HCT116 (cell line): ENCODE measurements at regions not wholly inside any gene's neighbourhood (a gene's known extent, or its start where the extent isn't known, plus 50 kb on each side); places are given as distances from the start of the nearest gene placed in this dataset.

Experiments used
- ATAC-seq: fragments of 200-7000 bp; cut with Tn5 transposase; 2 replicates; pipeline ENCODE4 v1.9.1; 2020; ENCODE audit warnings: mild to moderate bottlenecking, moderate library complexity
- BruUV-seq: library from RNA; stranded (reverse); fragments of 400-500 nt; replicated peaks from 2 replicates; lab custom pipeline; 2021; lab: Mats Ljungman, UMichigan
- CTCF ChIA-PET: fragments of 300-600 bp; sonication (Branson Sonifier 250); formaldehyde crosslinking; loops from one replicate; lab custom pipeline; 2021; ENCODE audit warnings: antibody characterized with exemption; lab: Charles Lee
- POLR2A ChIA-PET: fragments of 300-600, 350-600 bp; sonication (Branson Sonifier 250); formaldehyde crosslinking; loops from one replicate; lab custom pipeline; 2021; ENCODE audit warnings: antibody characterized with exemption; lab: Charles Lee
- RAD21 ChIA-PET, 2 experiments: fragments of 300-600 bp; sonication (Branson Sonifier 250); formaldehyde crosslinking; loops; one replicate each; lab custom pipeline; 2023; ENCODE audit warnings: low total read pairs in 2 of 2; ENCODE audit not compliant: uncharacterized antibody in 2 of 2, unreplicated experiment in 2 of 2, low non-redundant PET in 1 of 2; lab: Charles Lee
- DNase-seq: peaks from one replicate; pipeline ENCODE4 v3.0.0-alpha.2; 2010; ENCODE audit warnings: low read depth, low spot score
- H2AFZ ChIP-seq: fragments of 200-600 bp; shearing (Covaris generic), sonication (generic); 2 replicates; pipeline ENCODE4 v1.6.1; 2017; ENCODE audit warnings: low read depth, mixed run types, mixed read lengths, antibody characterized with exemption, low read length; ENCODE audit not compliant: poor library complexity, severe bottlenecking
- H3K27ac ChIP-seq: 2 replicates; pipeline ENCODE4 v1.5.1; 2012; ENCODE audit warnings: low read depth, low read length
- H3K27me3 ChIP-seq: fragments of 200-600 bp; sonication (generic); 2 replicates; pipeline ENCODE4 v1.6.1; 2016; ENCODE audit warnings: mixed run types, low read length, mixed read lengths; ENCODE audit not compliant: insufficient read depth
- H3K36me3 ChIP-seq, 2 experiments: fragments of 200-500 bp in 1 of 2; fragments of 200-600 bp in 1 of 2; sonication (Bioruptor generic) in 1 of 2; sonication (generic) in 1 of 2; 2 replicates each; pipeline versions ENCODE4 v1.5.1 to v1.6.1; 2014 to 2016; ENCODE audit warnings: low read length in 2 of 2, inconsistent platforms in 1 of 2, mixed read lengths in 1 of 2, mixed run types in 1 of 2; ENCODE audit not compliant: insufficient read depth in 2 of 2, control insufficient read depth in 1 of 2
- H3K4me1 ChIP-seq, 2 experiments: fragments of 200-600 bp in 1 of 2; sonication (generic) in 1 of 2; 2 replicates each; pipeline versions ENCODE4 v1.5.1 to v1.6.1; 2012 to 2017; ENCODE audit warnings: low read length in 2 of 2, inconsistent platforms in 1 of 2, mild to moderate bottlenecking in 1 of 2, mixed read lengths in 1 of 2, mixed run types in 1 of 2, moderate library complexity in 1 of 2; ENCODE audit not compliant: insufficient read depth in 2 of 2, control insufficient read depth in 1 of 2
- H3K4me2 ChIP-seq: fragments of 200-600 bp; sonication (generic); 2 replicates; pipeline ENCODE4 v1.6.1; 2017; ENCODE audit warnings: mixed run types, low read length, mixed read lengths
- H3K4me3 ChIP-seq, 2 experiments: fragments of 200-600 bp in 1 of 2; sonication (generic) in 1 of 2; replicated peaks in 1 of 2; 2 replicates each; pipeline ENCODE4 v1.5.1; 2011 to 2016; ENCODE audit warnings: low read length in 2 of 2, control low read depth in 1 of 2, low read depth in 1 of 2, mild to moderate bottlenecking in 1 of 2, mixed read lengths in 1 of 2, mixed run types in 1 of 2
- H3K79me2 ChIP-seq: fragments of 200-600 bp; sonication (generic); 2 replicates; pipeline ENCODE4 v1.6.1; 2017; ENCODE audit warnings: mild to moderate bottlenecking, mixed run types, low read length, moderate library complexity, mixed read lengths; ENCODE audit not compliant: insufficient read depth
- H3K9ac ChIP-seq: fragments of 200-600 bp; sonication (generic); 2 replicates; pipeline ENCODE4 v1.6.1; 2016; ENCODE audit warnings: low read length, mixed read lengths
- H3K9me2 ChIP-seq: fragments of 200-600 bp; sonication (generic), shearing (Covaris generic); 2 replicates; pipeline ENCODE4 v1.6.1; 2017; ENCODE audit warnings: mixed run types, mild to moderate bottlenecking, moderate library complexity; ENCODE audit not compliant: insufficient read depth
- H3K9me3 ChIP-seq, 2 experiments: fragments of 200-500 bp in 1 of 2; fragments of 200-600 bp in 1 of 2; sonication (Bioruptor generic) in 1 of 2; sonication (generic) in 1 of 2; 2 replicates each; pipeline ENCODE4 v1.6.1; 2014 to 2017; ENCODE audit warnings: low read length in 2 of 2, mixed read lengths in 2 of 2, inconsistent platforms in 1 of 2, low read depth in 1 of 2, mild to moderate bottlenecking in 1 of 2, mixed run types in 1 of 2, moderate library complexity in 1 of 2; ENCODE audit not compliant: control insufficient read depth in 1 of 2, insufficient read depth in 1 of 2
- H4K20me1 ChIP-seq: fragments of 200-600 bp; sonication (generic), shearing (Covaris generic); 2 replicates; pipeline ENCODE4 v1.6.1; 2017; ENCODE audit warnings: mixed run types, mild to moderate bottlenecking, moderate library complexity; ENCODE audit not compliant: insufficient read depth
- CEBPB ChIP-seq: IDR thresholded peaks from 2 replicates; pipeline ENCODE4 v1.6.1; 2012; ENCODE audit warnings: low read depth
- EGR1 ChIP-seq: IDR thresholded peaks from 2 replicates; pipeline ENCODE4 v1.6.1; 2012; ENCODE audit warnings: low read depth
- ELF1 ChIP-seq: IDR thresholded peaks from 2 replicates; pipeline ENCODE4 v1.6.1; 2012; ENCODE audit warnings: low read depth, borderline replicate concordance
- EZH2 ChIP-seq: fragments of 200-600 bp; sonication (generic); IDR thresholded peaks from 2 replicates; pipeline ENCODE4 v1.6.1; 2017; ENCODE audit warnings: antibody characterized with exemption, mixed run types
- EZH2phosphoT487 ChIP-seq: fragments of 200-600 bp; IDR thresholded peaks from 2 replicates; pipeline ENCODE4 v1.6.1; 2018; ENCODE audit warnings: antibody characterized with exemption, borderline replicate concordance
- JUND ChIP-seq: IDR thresholded peaks from 2 replicates; pipeline ENCODE4 v1.6.1; 2012
- POLR2AphosphoS5 ChIP-seq: IDR thresholded peaks from 2 replicates; pipeline ENCODE4 v1.6.1; 2011; ENCODE audit warnings: mild to moderate bottlenecking, low read depth, low read length, moderate library complexity
- RAD21 ChIP-seq: IDR thresholded peaks from 2 replicates; pipeline ENCODE4 v1.6.1; 2012; ENCODE audit warnings: low read depth, mild to moderate bottlenecking
- SIN3A ChIP-seq: IDR thresholded peaks from 2 replicates; pipeline ENCODE4 v1.6.1; 2012; ENCODE audit warnings: low read depth
- SP1 ChIP-seq: IDR thresholded peaks from 2 replicates; pipeline ENCODE4 v1.6.1; 2012; ENCODE audit warnings: low read depth
- ZFX ChIP-seq: fragments of 450-650 bp; IDR thresholded peaks from 2 replicates; pipeline ENCODE4 v1.6.1; 2017
- ZNF274 ChIP-seq: fragments of 200-500 bp; sonication (Bioruptor generic); IDR thresholded peaks from 2 replicates; pipeline ENCODE4 v1.6.1; 2014; ENCODE audit warnings: mild to moderate bottlenecking, low read depth, low read length, inconsistent platforms
- intact Hi-C: fragments of 100-400 bp; cut with micrococcal nuclease; formaldehyde crosslinking; loops from 2 replicates; pipeline ENCODE4 v1.10.0; 2022
- TF ChIP-seq, protein P1 (sequence below): IDR thresholded peaks from 2 replicates; pipeline ENCODE4 v1.6.1; 2012; ENCODE audit warnings: low read depth
- TF ChIP-seq, protein P2 (sequence below): IDR thresholded peaks from 2 replicates; pipeline ENCODE4 v1.6.1; 2012
- TF ChIP-seq, protein P3 (sequence below): IDR thresholded peaks from 2 replicates; pipeline ENCODE4 v1.6.1; 2012

DNA sequence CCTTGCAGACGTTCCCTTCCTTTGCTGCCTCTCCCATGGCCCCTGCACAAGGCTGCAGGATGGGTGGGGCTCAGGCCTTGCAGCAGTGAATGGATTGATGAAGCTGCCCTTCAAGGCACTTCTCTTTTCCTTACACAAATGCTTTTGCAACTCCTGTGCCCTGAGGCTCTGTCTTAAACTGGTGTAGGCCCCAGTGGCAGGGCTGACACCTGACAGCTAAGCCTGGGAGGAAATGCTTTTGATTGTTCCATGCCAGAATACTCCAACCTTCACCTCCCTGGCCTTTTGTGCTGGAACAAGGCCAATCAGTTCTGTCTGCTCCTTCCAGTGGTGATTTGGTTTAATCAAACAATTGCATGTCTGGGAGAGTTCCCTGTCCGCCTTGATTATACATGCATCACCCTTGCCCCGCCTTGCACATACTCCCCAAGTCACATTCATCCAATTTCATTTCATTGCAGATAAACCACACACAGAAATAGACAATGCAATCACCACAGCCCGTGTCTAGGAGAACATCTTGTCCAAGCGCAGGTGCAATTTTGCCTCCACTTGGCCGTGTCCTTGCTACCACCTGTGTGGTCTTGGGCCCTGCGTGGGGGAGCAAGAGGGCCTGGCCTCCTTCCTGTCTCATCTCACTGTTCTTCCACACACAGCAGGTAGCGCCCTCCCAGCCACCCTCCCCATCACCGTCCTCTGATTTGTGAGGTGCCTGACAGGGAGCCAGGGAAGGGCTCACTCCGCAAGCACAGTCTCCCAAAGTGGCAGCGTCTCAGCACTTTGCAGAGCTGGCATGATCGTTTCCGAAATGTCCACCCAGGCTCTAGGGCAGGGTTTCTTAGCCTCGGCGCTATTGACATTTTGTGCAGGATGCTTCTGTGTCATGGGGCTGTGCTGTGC, 120.4 kb downstream of the CDH26 start:
- H3K27me3 ChIP-seq: peaks cover 7% of the 10 kb centered on the region; the same call in 1 of the 2 replicates
- CTCF ChIA-PET: no interaction called here
- no peaks in the 10 kb centered on the region for H3K36me3 ChIP-seq

More for the DNA sequence above, 120.4 kb downstream of the CDH26 start:
- H3K4me1 ChIP-seq: no peaks in the 10 kb centered on the region
- no peak for DNase-seq
- no peak overlapping the region for H3K4me2 ChIP-seq
- H3K9me3 ChIP-seq: no peaks in the 10 kb centered on the region
- RAD21 ChIA-PET: no interaction called here
- H3K4me3 ChIP-seq: no peak overlapping the region
- intact Hi-C loops: no loop called here
- no peak overlapping the region for H3K27ac ChIP-seq
- BruUV-seq: no TSS peak
- no peaks in the 10 kb centered on the region for H4K20me1 ChIP-seq
- POLR2A ChIA-PET: no interaction called here
- no peaks in the 10 kb centered on the region for H3K9me2 ChIP-seq
- H2AFZ ChIP-seq: no peak overlapping the region
- H3K79me2 ChIP-seq: no peaks in the 10 kb centered on the region
- ATAC-seq: no peak
- H3K9ac ChIP-seq: no peak overlapping the region
- TF ChIP-seq ZFX (no peak), RAD21 (no peak), POLR2AphosphoS5 (no peak), JUND (no peak), EGR1 (no peak), EZH2phosphoT487 (no peak), ELF1 (no peak), SIN3A (no peak), ZNF274 (no peak), CEBPB (no peak), EZH2 (no peak), SP1 (no peak)
- TF ChIP-seq, protein P1, sequence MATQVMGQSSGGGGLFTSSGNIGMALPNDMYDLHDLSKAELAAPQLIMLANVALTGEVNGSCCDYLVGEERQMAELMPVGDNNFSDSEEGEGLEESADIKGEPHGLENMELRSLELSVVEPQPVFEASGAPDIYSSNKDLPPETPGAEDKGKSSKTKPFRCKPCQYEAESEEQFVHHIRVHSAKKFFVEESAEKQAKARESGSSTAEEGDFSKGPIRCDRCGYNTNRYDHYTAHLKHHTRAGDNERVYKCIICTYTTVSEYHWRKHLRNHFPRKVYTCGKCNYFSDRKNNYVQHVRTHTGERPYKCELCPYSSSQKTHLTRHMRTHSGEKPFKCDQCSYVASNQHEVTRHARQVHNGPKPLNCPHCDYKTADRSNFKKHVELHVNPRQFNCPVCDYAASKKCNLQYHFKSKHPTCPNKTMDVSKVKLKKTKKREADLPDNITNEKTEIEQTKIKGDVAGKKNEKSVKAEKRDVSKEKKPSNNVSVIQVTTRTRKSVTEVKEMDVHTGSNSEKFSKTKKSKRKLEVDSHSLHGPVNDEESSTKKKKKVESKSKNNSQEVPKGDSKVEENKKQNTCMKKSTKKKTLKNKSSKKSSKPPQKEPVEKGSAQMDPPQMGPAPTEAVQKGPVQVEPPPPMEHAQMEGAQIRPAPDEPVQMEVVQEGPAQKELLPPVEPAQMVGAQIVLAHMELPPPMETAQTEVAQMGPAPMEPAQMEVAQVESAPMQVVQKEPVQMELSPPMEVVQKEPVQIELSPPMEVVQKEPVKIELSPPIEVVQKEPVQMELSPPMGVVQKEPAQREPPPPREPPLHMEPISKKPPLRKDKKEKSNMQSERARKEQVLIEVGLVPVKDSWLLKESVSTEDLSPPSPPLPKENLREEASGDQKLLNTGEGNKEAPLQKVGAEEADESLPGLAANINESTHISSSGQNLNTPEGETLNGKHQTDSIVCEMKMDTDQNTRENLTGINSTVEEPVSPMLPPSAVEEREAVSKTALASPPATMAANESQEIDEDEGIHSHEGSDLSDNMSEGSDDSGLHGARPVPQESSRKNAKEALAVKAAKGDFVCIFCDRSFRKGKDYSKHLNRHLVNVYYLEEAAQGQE: no peak
- TF ChIP-seq, protein P2, sequence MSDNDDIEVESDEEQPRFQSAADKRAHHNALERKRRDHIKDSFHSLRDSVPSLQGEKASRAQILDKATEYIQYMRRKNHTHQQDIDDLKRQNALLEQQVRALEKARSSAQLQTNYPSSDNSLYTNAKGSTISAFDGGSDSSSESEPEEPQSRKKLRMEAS: no peak
- TF ChIP-seq, protein P3, sequence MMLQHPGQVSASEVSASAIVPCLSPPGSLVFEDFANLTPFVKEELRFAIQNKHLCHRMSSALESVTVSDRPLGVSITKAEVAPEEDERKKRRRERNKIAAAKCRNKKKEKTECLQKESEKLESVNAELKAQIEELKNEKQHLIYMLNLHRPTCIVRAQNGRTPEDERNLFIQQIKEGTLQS: no peak
